ENCODE measurements at regions not wholly inside any gene's neighbourhood (a gene's known extent, or its start where the extent isn't known, plus 50 kb on each side); places are given as distances from the start of the nearest gene placed in this dataset.

DNA sequence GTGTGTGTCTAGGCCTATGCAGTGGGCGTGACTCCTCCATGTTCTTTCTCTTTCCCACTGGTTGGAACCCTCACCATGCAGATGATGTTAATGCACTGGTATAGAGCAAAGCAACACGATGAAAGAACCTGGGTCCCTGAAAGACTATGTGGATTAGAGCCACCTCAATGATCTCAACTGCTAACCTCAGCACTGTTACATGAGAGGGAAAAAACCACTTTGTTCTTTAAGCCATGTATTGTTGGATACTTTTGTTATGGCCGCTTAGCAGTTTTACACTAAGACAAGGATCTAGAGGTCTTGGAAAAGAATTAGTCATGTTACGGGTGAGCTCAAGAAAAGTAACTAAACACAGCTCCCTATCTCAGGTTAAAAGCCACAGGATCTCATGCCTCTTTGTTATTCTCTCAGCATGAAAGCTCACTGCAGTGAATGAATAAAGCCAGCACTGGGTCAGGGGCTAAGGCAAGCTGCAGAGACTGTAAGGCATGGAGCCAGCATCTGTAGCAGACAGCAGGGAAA, 56.6 kb upstream of the RBBP6 start (continued):
- TF ChIP-seq, protein P1, sequence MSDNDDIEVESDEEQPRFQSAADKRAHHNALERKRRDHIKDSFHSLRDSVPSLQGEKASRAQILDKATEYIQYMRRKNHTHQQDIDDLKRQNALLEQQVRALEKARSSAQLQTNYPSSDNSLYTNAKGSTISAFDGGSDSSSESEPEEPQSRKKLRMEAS (IDR thresholded peaks at IDR 0.05) = 0 out of 2 replicates have a peak, but pooled peaks have one; percentile 11
- TF ChIP-seq ASH2L (IDR thresholded peaks at IDR 0.05; ENCODE audit: low read length) (peak; percentile 16), POLR2AphosphoS5 (IDR thresholded peaks at IDR 0.05; ENCODE audit: low read depth, low read length) (peak; percentile 86), SP1 (IDR thresholded peaks at IDR 0.05; ENCODE audit: low read depth, low read length) (peak; percentile 74), POU5F1 (IDR thresholded peaks at IDR 0.05; ENCODE audit: low read depth, low read length) (peak; percentile 76; the same call in 1 of the 2 replicates), EP300 (IDR thresholded peaks at IDR 0.05; ENCODE audit: borderline replicate concordance in 1 of 2, low read depth in 2 of 2, low read length in 2 of 2) (peak in 1 of 2 experiments; percentile 46; a peak in 1 of 3 replicates), KDM1A (IDR thresholded peaks at IDR 0.05; ENCODE audit: borderline replicate concordance, low read length) (no peak), HDAC2 (IDR thresholded peaks at IDR 0.05; ENCODE audit: borderline replicate concordance in 1 of 2, low read depth in 2 of 2, low read length in 2 of 2) (0 out of 4 replicates have a peak, but pooled peaks of 1 of the 2 experiments have one; percentile 82)
- TF ChIP-seq, protein P2, sequence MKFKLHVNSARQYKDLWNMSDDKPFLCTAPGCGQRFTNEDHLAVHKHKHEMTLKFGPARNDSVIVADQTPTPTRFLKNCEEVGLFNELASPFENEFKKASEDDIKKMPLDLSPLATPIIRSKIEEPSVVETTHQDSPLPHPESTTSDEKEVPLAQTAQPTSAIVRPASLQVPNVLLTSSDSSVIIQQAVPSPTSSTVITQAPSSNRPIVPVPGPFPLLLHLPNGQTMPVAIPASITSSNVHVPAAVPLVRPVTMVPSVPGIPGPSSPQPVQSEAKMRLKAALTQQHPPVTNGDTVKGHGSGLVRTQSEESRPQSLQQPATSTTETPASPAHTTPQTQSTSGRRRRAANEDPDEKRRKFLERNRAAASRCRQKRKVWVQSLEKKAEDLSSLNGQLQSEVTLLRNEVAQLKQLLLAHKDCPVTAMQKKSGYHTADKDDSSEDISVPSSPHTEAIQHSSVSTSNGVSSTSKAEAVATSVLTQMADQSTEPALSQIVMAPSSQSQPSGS (IDR thresholded peaks at IDR 0.05; ENCODE audit: low read length) = peak; percentile 78; the same call in 1 of the 2 replicates

Measured in H1 (cell line).